Esophagus muscularis mucosa (tissue), 4 donors: ENCODE measurements at regions not wholly inside any gene's neighbourhood (a gene's known extent, or its start where the extent isn't known, plus 50 kb on each side); places are given as distances from the start of the nearest gene placed in this dataset.
A peak's percentile ranks its signal among the peaks of the same experiment; 100 is the strongest.

Experiments
- DNase-seq: peaks from one replicate; pipeline ENCODE4 v3.0.0-alpha.2; 2017; ENCODE audit errors: extremely low spot score
- H3K27ac ChIP-seq, 4 donors: fragments of 200-600 bp; sonication (generic); replicated peaks in 1 of 4; 1 replicate in 3 of 4; 2 replicates in 1 of 4; pipeline ENCODE4 v1.5.1; 2016 to 2019; ENCODE audit warnings: mild to moderate bottlenecking in 1 of 4
- H3K27me3 ChIP-seq, 4 donors: fragments of 200-600 bp; sonication (generic); one replicate each; pipeline versions ENCODE4 v1.5.1 to v1.6.0; 2016 to 2019
- H3K36me3 ChIP-seq, 4 donors: fragments of 200-600 bp; sonication (generic); one replicate each; pipeline ENCODE4 v1.5.1; 2016 to 2019
- H3K4me1 ChIP-seq, 4 donors: fragments of 200-600 bp; sonication (generic); one replicate each; pipeline ENCODE4 v1.5.1; 2016 to 2019
- H3K4me3 ChIP-seq, 4 donors: fragments of 200-600 bp; sonication (generic); 1 replicate in 2 of 4; 2 replicates in 2 of 4; pipeline ENCODE4 v1.5.1; 2016 to 2019; ENCODE audit warnings: mild to moderate bottlenecking in 4 of 4, moderate library complexity in 1 of 4
- H3K9me3 ChIP-seq, 4 donors: fragments of 200-600 bp; sonication (generic); 1 replicate in 3 of 4; 2 replicates in 1 of 4; pipeline ENCODE4 v1.5.1; 2016 to 2019
- EP300 ChIP-seq: sonication (generic); formaldehyde crosslinking; IDR thresholded peaks from one replicate; pipeline ENCODE4 v1.6.1; 2017; ENCODE audit warnings: antibody characterized with exemption
- POLR2A ChIP-seq: fragments of 450-650 bp; IDR thresholded peaks from one replicate; pipeline ENCODE4 v1.6.1; 2017; ENCODE audit warnings: antibody characterized with exemption, moderate library complexity, mild to moderate bottlenecking, low read depth
- POLR2AphosphoS5 ChIP-seq, 2 donors: sonication (generic); formaldehyde crosslinking; IDR thresholded peaks; one replicate each; pipeline ENCODE4 v1.6.1; 2017; ENCODE audit warnings: antibody characterized with exemption in 2 of 2
- WGBS: methylation state at CpG from one replicate; pipeline ENCODE4 v1.1.5; 2018; 5-methylcytosine and 5-hydroxymethylcytosine counted together
- intact Hi-C: fragments of 100-400 bp; cut with DNase I; formaldehyde crosslinking; loops from one replicate; pipeline ENCODE4 v1.15.1; 2023
- TF ChIP-seq, protein P1 (sequence below), 3 experiments: fragments of 200-600 bp in 2 of 3; fragments of 450-650 bp in 1 of 3; sonication (generic) in 2 of 3; IDR thresholded peaks; one replicate each; pipeline ENCODE4 v1.5.1; 2017 to 2019; ENCODE audit warnings: antibody characterized with exemption in 3 of 3, mild to moderate bottlenecking in 2 of 3, moderate library complexity in 1 of 3

DNA sequence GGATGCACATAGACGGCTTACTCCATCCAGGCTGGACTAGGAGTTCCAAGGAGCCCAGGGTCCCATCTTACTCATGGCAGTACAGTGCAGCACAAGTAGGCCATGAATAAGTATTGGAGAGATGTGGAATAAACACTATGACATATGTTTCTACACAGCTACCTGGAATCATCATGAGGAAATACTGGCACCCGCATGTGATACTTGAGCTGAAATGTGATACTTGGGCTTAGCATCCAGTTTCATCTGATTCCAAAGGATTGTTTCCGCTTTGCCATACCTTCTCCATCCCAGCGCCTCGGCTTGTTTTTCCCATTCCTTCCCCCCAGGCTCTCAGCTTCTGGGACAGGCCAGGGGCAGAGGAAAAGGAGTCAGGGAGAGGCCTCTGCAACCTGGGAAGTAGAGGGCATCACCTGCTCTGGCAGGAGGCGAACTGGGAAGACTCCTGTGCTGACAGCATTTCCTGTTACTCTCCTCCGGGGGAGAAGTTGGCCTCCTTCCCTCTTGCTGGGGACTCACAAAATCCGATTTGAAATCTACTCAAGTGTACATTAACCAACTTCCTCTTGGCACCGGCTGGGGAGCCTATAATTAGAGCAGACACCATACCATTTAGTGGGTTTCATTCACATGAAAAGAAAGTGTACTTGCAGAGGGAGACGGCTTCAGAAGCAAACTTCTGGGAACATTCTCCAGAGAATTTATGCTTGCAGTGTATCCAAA is 187.8 kb downstream of the MIAT start:
- TF ChIP-seq, protein P1, sequence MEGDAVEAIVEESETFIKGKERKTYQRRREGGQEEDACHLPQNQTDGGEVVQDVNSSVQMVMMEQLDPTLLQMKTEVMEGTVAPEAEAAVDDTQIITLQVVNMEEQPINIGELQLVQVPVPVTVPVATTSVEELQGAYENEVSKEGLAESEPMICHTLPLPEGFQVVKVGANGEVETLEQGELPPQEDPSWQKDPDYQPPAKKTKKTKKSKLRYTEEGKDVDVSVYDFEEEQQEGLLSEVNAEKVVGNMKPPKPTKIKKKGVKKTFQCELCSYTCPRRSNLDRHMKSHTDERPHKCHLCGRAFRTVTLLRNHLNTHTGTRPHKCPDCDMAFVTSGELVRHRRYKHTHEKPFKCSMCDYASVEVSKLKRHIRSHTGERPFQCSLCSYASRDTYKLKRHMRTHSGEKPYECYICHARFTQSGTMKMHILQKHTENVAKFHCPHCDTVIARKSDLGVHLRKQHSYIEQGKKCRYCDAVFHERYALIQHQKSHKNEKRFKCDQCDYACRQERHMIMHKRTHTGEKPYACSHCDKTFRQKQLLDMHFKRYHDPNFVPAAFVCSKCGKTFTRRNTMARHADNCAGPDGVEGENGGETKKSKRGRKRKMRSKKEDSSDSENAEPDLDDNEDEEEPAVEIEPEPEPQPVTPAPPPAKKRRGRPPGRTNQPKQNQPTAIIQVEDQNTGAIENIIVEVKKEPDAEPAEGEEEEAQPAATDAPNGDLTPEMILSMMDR (IDR thresholded peaks at IDR 0.05) = no peak
- 49% methylated on average over 10 of the region's 10 CpGs for WGBS

DNA sequence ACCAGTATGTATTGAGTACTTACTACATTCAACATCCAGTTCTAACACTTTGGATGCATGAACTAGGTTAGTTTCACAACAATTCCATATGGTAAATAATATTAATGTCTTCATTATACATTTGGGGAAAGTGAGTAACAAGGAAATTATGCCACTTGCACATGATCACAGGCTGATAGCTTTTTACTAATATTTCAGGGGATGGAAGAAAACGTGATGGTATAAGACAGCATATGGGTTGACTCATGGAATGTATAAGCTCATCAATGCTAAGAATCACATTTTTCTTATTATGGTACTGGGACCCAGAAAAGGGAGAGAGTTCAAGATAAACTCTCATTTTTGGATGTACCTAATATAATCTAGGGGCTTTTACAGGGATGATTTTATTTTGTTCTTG is 188.7 kb downstream of the MIAT start:
- TF ChIP-seq POLR2A (no peak), POLR2AphosphoS5 (IDR thresholded peaks at IDR 0.05) (no peak), EP300 (no peak)
- TF ChIP-seq, protein P1 (IDR thresholded peaks at IDR 0.05) = no peak
- intact Hi-C loops = no loop called here
- no peaks in the 10 kb centered on the region for H3K9me3 ChIP-seq
- 89% methylated on average over 1 of the region's 1 CpG for WGBS
- no peak for DNase-seq
- no peaks in the 10 kb centered on the region for H3K36me3 ChIP-seq
- H3K4me1 ChIP-seq = peaks cover 0 to 7% (median 2%) of the 10 kb centered on the region in 4 donors
- no peak overlapping the region for H3K4me3 ChIP-seq
- no peak overlapping the region for H3K27ac ChIP-seq
- no peaks in the 10 kb centered on the region for H3K27me3 ChIP-seq

More for the DNA sequence above, 187.8 kb downstream of the MIAT start:
- no peak for DNase-seq
- Histone ChIP-seq H3K27ac (no peak overlapping the region), H3K9me3 (no peaks in the 10 kb centered on the region), H3K4me1 (peaks cover 0 to 7% (median 2%) of the 10 kb centered on the region in 4 donors), H3K4me3 (no peak overlapping the region), H3K27me3 (no peaks in the 10 kb centered on the region), H3K36me3 (no peaks in the 10 kb centered on the region)
- intact Hi-C loops = no loop called here

DNA sequence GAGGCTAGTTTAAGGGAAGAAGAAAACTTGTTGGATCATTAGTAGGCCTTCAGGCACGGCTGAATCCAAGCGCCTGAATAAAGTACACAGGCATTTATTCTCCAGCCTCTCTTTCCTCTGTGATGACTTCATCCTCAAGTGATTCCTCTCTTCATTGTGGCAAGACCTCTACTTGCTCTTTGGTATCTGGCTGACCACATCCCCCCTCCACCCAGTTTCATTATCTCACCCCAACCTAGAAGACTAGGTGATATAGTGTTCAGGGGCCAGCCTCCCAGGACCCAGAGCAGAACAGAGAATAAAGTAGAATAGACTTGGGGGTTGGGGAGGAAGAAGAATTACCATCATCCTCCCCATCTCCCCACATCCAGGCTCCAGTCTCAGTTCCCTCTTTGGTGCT is 189.3 kb downstream of the MIAT start:
- TF ChIP-seq, protein P1 (IDR thresholded peaks at IDR 0.05) = no peak
- TF ChIP-seq POLR2AphosphoS5 (IDR thresholded peaks at IDR 0.05) (no peak), EP300 (no peak), POLR2A (no peak)
- WGBS = 94% methylated on average over 2 of the region's 2 CpGs

DNA sequence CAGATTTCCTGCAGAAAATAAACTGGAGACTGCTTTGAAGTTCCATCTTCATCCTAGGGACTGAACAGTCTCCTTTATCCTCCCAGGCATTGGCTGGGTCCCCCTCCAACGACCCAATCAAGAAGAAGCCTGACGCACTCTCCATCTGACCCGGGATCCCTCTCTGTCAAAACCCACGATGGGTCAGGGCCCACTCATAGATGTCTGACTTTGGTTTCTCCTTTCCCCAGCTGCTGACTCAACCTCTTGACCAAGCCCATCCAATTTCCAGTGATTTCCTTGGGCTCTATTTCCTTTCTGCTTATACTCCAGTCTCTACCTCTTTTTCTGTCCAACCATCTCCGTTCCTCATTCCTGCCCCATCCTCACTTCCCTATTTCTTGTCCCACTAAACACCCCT is 189.7 kb downstream of the MIAT start:
- 66% methylated on average over 5 of the region's 5 CpGs for WGBS
- no peaks in the 10 kb centered on the region for H3K9me3 ChIP-seq
- H3K27ac ChIP-seq = no peak overlapping the region
- TF ChIP-seq POLR2A = no peak
- TF ChIP-seq EP300 = no peak
- no peak for TF ChIP-seq POLR2AphosphoS5 (IDR thresholded peaks at IDR 0.05)
- H3K4me1 ChIP-seq = peaks cover 0 to 7% (median 2%) of the 10 kb centered on the region in 4 donors
- no peaks in the 10 kb centered on the region for H3K36me3 ChIP-seq
- no peak overlapping the region for H3K4me3 ChIP-seq
- intact Hi-C loops = no loop called here
- no peaks in the 10 kb centered on the region for H3K27me3 ChIP-seq
- DNase-seq = no peak

More for the DNA sequence above, 189.3 kb downstream of the MIAT start:
- Histone ChIP-seq H3K27ac (no peak overlapping the region), H3K4me1 (peaks cover 0 to 7% (median 2%) of the 10 kb centered on the region in 4 donors), H3K36me3 (no peaks in the 10 kb centered on the region), H3K4me3 (no peak overlapping the region), H3K27me3 (no peaks in the 10 kb centered on the region), H3K9me3 (no peaks in the 10 kb centered on the region)
- intact Hi-C loops = no loop called here
- DNase-seq = no peak

DNA sequence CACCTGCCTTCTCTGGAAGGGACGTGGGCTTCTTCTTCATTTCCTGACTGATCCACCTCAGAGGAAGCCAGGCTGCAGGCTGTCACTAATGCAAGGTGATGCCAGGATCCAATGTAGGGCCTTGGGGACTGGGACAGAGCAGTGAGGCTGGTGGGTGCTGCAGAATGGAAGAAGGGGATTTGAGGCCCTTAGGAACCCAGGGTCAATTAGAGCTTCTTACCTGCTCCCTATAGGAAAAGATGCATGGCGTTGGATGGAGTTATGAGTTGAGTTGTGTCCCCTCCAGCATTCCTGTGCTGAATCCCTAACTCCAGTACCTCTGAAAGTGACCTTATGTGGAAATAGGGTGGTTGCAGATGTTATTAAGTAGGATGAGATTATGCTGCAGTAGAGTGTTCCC is 190.4 kb downstream of the MIAT start:
- TF ChIP-seq POLR2A = no peak
- TF ChIP-seq EP300 = no peak
- no peak for TF ChIP-seq POLR2AphosphoS5 (IDR thresholded peaks at IDR 0.05)
- 78% methylated on average over 2 of the region's 2 CpGs for whole genome bisulfite sequencing
- Histone ChIP-seq H3K27ac (no peak overlapping the region), H3K36me3 (no peaks in the 10 kb centered on the region), H3K9me3 (no peaks in the 10 kb centered on the region), H3K4me3 (no peak overlapping the region), H3K4me1 (peaks cover 0 to 7% (median 2%) of the 10 kb centered on the region in 4 donors), H3K27me3 (no peaks in the 10 kb centered on the region)
- intact Hi-C loops = no loop called here
- DNase-seq = peak; percentile 81
